ACC112 (cell line): ENCODE measurements at regions not wholly inside any gene's neighbourhood (a gene's known extent, or its start where the extent isn't known, plus 50 kb on each side); places are given as distances from the start of the nearest gene placed in this dataset.
"Not testable (repeated sequence)": the region's sequence is repeated elsewhere in the genome, so short reads cannot be mapped to it uniquely, and the experiment has no call there.

Experiments
- H2AFZ ChIP-seq: fragments of 200-600 bp; sonication (generic); one replicate; pipeline ENCODE4 v1.6.0; 2017; ENCODE audit warnings: antibody characterized with exemption, low read length; ENCODE audit not compliant: unreplicated experiment
- H3K27ac ChIP-seq: fragments of 200-600 bp; sonication (generic); 2 replicates; pipeline ENCODE4 v1.5.1; 2014; ENCODE audit warnings: low read depth, mild to moderate bottlenecking, antibody characterized with exemption, low read length, moderate library complexity
- H3K27me3 ChIP-seq: fragments of 200-600 bp; sonication (generic); 2 replicates; pipeline ENCODE4 v1.6.1; 2014; ENCODE audit warnings: mild to moderate bottlenecking, antibody characterized with exemption, low read length, moderate library complexity, mixed read lengths; ENCODE audit not compliant: insufficient read depth
- H3K36me3 ChIP-seq: fragments of 200-600 bp; sonication (generic); 2 replicates; pipeline ENCODE4 v1.6.1; 2016; ENCODE audit warnings: mild to moderate bottlenecking, antibody characterized with exemption, low read length, moderate library complexity, mixed read lengths; ENCODE audit not compliant: insufficient read depth
- H3K4me1 ChIP-seq: fragments of 200-600 bp; sonication (generic); one replicate; pipeline ENCODE4 v1.6.1; 2016; ENCODE audit warnings: low read length, mixed read lengths; ENCODE audit not compliant: insufficient read depth, unreplicated experiment, control insufficient read depth
- H3K4me3 ChIP-seq: fragments of 200-600 bp; sonication (generic); 2 replicates; pipeline ENCODE4 v1.5.1; 2014; ENCODE audit warnings: mild to moderate bottlenecking, low read depth, low read length
- H3K79me2 ChIP-seq: fragments of 200-600 bp; sonication (generic); one replicate; pipeline ENCODE4 v1.6.0; 2016; ENCODE audit warnings: low read length; ENCODE audit not compliant: control insufficient read depth, unreplicated experiment, insufficient read depth

- Histone ChIP-seq H3K36me3 (no peaks in the 10 kb centered on the region), H3K27ac (no peak overlapping the region), H3K27me3 (peaks cover 86% of the 10 kb centered on the region), H3K79me2 (no peaks in the 10 kb centered on the region), H3K4me1 (no peaks in the 10 kb centered on the region), H3K4me3 (no peak overlapping the region), H2AFZ (no peak overlapping the region)
Observed at GRCh38 chr3:13139471-13140065, 66.3 kb upstream of the IQSEC1 start.

DNA sequence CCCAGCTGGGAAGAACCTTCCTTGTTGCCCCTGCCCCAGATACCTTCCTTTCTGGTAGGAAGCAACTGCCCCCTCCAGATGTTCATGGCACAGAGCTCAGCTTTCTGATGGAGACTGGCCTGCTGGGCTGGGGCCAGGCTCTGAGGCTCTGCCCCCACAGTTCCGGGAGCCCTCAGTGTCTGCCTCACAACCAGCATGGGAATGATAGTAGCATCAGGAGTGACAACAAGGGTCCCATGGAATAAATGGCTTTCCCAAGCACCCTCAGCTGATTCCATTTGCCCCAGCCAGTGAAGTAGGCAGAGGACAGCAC is 65.6 kb upstream of the IQSEC1 start:
- H3K36me3 ChIP-seq, result no peaks in the 10 kb centered on the region
- no peak overlapping the region for H3K27ac ChIP-seq
- H2AFZ ChIP-seq, result no peak overlapping the region
- peaks cover 83% of the 10 kb centered on the region for H3K27me3 ChIP-seq
- no peaks in the 10 kb centered on the region for H3K4me1 ChIP-seq
- H3K79me2 ChIP-seq, result no peaks in the 10 kb centered on the region
- H3K4me3 ChIP-seq, result no peak overlapping the region

GRCh38 chr3:13137941-13138832 is 65.0 kb upstream of the IQSEC1 start:
- Histone ChIP-seq H3K27ac (no peak overlapping the region), H3K4me3 (no peak overlapping the region), H2AFZ (no peak overlapping the region), H3K4me1 (no peaks in the 10 kb centered on the region), H3K27me3 (peaks cover 83% of the 10 kb centered on the region), H3K79me2 (no peaks in the 10 kb centered on the region), H3K36me3 (no peaks in the 10 kb centered on the region)

GRCh38 chr3:13136848-13137247 is 63.6 kb upstream of the IQSEC1 start:
- not testable (repeated sequence) for H3K4me1 ChIP-seq, H3K4me3 ChIP-seq, H3K36me3 ChIP-seq, H2AFZ ChIP-seq, H3K27ac ChIP-seq, H3K79me2 ChIP-seq
- peaks cover 83% of the 10 kb centered on the region for H3K27me3 ChIP-seq

- H3K27me3 ChIP-seq, result peaks cover 83% of the 10 kb centered on the region
- H3K4me3 ChIP-seq, result no peak overlapping the region
- H3K27ac ChIP-seq, result no peak overlapping the region
- H2AFZ ChIP-seq, result no peak overlapping the region
- H3K36me3 ChIP-seq, result no peaks in the 10 kb centered on the region
- no peaks in the 10 kb centered on the region for H3K4me1 ChIP-seq
- H3K79me2 ChIP-seq, result no peaks in the 10 kb centered on the region
Observed at GRCh38 chr3:13136426-13136825, 63.2 kb upstream of the IQSEC1 start.

DNA sequence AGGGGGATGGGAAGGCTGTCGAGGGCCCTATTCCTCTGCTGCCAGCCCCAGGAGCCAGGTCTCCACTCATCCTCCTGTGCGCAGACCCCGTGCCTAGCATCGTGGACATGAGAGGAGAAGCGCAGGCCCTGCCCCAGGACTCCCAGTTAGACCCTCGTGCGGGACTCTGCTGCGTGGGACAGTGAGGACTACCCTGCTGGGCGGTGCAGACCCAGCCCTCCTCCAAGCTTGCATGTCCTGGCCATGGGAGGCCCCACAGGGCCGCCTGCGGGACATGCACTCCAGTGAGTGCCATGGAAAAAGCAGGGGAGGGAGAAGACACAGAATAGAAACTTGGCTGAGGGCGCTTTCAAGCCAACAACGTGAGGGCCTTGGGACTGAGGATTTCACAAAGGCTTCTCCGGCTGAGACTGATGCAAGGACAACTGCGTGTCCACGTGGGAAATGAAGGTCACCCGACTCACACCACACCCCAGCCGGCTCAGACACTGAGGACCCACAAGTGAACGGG is 62.6 kb upstream of the IQSEC1 start:
- H2AFZ ChIP-seq, result no peak overlapping the region
- no peaks in the 10 kb centered on the region for H3K4me1 ChIP-seq
- no peak overlapping the region for H3K27ac ChIP-seq
- no peak overlapping the region for H3K4me3 ChIP-seq
- H3K27me3 ChIP-seq, result peaks cover 78% of the 10 kb centered on the region
- no peaks in the 10 kb centered on the region for H3K36me3 ChIP-seq
- no peaks in the 10 kb centered on the region for H3K79me2 ChIP-seq

GRCh38 chr3:13135251-13135810 is 62.1 kb upstream of the IQSEC1 start:
- H3K4me1 ChIP-seq, result no peaks in the 10 kb centered on the region
- no peaks in the 10 kb centered on the region for H3K36me3 ChIP-seq
- H3K79me2 ChIP-seq, result no peaks in the 10 kb centered on the region
- H2AFZ ChIP-seq, result no peak overlapping the region
- H3K27ac ChIP-seq, result no peak overlapping the region
- peaks cover 73% of the 10 kb centered on the region for H3K27me3 ChIP-seq
- no peak overlapping the region for H3K4me3 ChIP-seq

DNA sequence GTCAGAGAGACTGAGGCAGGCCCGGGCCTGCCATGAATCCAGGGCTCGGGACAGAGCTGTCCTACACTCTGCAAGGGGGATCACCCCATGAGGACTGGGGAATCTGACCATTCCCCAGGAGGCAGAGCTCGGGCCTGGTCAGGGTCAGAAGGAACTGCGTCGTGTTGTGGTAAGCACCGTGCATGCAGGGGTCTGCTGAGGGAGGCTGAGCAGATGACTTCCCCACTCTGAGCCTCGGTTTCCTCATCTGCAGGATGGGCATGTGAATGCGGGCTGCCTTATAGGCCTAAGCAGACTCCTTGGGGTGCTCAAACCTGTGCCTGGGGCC is 61.6 kb upstream of the IQSEC1 start:
- Histone ChIP-seq H3K27ac (no peak overlapping the region), H3K4me1 (no peaks in the 10 kb centered on the region), H3K36me3 (no peaks in the 10 kb centered on the region), H2AFZ (no peak overlapping the region), H3K4me3 (no peak overlapping the region), H3K27me3 (peaks cover 68% of the 10 kb centered on the region), H3K79me2 (no peaks in the 10 kb centered on the region)

DNA sequence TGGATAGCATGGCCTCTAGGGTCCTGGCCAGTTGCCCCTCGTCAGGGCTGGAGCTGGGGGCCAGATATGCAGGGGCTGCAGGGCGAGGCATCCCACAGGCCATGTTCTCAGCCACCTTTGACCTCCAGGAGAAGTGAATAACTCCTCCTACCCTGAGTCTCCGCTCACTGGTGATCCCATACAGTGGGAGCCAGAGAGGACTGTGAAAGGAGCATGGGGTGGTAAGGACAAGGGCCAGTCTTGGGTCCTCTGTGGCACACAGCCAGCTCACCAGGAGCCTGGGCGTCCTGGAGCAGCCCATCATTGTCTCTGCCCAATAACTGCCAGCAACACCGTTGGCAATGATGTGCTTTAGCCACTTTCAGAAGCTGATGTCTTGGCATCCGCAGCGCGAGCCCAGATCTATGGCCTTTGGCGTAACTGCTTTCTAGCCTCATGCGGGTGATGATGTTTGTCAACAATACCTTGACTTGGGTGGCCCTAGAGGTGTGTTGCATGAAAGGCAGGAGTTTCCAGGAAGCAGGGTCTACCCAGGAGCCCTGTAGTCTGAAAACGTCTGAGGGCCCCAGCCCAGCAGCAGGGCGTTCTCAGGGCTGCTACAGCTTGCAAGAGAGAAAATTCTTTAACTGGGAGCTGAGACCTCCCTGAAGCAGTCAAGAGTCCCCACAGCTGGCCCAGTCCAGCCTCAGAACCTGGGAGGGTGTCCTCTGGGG is 61.1 kb upstream of the IQSEC1 start:
- no peak overlapping the region for H3K27ac ChIP-seq

DNA sequence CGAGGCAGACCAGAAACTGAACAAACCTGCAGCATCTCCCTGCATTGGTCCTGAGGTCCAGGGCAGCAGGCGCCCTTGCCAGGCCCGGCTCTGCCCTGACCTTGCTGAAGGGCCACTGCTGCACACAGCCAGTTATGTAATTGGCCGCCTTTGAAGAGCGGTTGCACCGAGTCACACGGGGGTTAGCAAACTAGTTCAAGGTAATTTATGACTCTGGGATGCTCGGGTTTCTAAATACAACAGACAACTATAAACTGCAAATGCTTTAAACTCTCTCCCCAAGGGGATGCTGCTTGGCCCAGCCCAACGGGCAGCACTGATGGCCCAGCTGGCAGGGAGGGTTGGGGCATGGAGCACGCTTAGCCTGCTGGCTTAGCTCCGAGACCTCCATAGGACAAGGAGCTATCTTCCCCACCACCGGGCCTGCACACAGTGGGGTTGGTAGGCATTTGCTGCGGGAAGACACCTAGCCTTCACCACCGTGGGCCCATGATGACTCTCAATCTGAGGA is 60.3 kb upstream of the IQSEC1 start:
- peaks cover 61% of the 10 kb centered on the region for H3K27me3 ChIP-seq
- H3K4me3 ChIP-seq, result no peak overlapping the region
- no peaks in the 10 kb centered on the region for H3K4me1 ChIP-seq
- no peaks in the 10 kb centered on the region for H3K36me3 ChIP-seq
- no peak overlapping the region for H3K27ac ChIP-seq
- no peaks in the 10 kb centered on the region for H3K79me2 ChIP-seq
- no peak overlapping the region for H2AFZ ChIP-seq

More for the DNA sequence above, 61.1 kb upstream of the IQSEC1 start:
- Histone ChIP-seq H2AFZ (no peak overlapping the region), H3K36me3 (no peaks in the 10 kb centered on the region), H3K27me3 (peaks cover 63% of the 10 kb centered on the region), H3K4me3 (no peak overlapping the region), H3K4me1 (no peaks in the 10 kb centered on the region), H3K79me2 (no peaks in the 10 kb centered on the region)
